ENCODE measurements at regions not wholly inside any gene's neighbourhood (a gene's known extent, or its start where the extent isn't known, plus 50 kb on each side); places are given as distances from the start of the nearest gene placed in this dataset.

DNA sequence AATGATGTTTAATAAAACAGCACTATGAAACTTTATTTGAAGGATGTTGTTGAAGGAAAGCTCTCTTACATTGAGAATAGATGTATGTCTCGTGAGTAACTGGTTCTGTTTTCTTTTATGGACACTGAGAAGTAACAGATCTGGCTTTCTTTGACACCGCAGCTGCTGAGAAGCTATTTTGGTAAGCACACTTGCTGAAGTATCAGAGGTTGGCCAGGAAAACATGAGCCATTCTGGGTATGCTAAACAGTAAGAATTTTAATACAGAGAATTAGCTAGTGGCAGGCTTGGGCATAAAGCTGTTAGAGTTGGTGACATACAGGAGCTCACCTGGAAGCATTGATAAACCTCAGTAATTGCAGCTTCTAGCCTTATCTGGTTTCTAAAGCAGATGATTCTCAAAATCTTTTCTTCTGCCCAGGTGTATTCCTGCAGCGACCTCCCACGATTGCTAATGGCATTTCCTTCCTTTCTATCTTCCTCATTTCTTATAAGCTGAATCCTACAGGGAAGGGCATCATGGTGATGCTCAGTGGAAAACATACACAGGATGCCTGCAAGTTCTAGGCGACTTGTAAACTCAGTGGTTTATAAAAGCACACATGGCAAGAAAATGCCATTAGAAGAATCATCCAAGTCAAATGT lies 291.6 kb upstream of the SLC16A7 start (continued):
- no peak for TF ChIP-seq ZNF747 (tag by site-specific recombination; IDR thresholded peaks at IDR 0.05)

- POLR2A ChIA-PET, result no interaction called here
- CTCF ChIA-PET, result no interaction called here
- no peaks in the 10 kb centered on the region for H3K4me1 ChIP-seq (ENCODE audit: control insufficient read depth, insufficient read depth, low read length)
Observed at GRCh38 chr12:59298296-59298695, 297.5 kb upstream of the SLC16A7 start.

DNA sequence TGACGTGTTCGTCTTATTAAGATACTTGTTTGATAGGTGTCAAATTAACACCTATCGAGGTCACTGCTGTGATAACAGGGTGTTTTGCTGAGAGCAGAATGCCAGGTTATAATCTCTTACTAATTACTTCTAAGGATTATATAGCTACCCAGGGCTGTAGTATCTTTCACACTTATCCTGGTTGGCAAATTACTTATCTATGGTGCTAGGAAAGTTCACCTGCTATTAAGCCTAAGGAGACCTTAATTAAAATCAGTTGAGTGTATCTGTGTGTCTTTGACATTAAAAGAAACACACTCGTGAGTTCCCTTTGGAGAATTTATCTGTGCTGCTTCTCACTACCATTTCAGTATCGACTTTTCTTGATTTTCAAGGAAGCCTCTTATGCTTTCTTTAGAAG lies 301.6 kb upstream of the SLC16A7 start:
- POLR2A ChIA-PET, result no interaction called here
- no peak for TF ChIP-seq FEZF1 (tag by site-specific recombination; IDR thresholded peaks at IDR 0.05)
- TF ChIP-seq, protein P1, sequence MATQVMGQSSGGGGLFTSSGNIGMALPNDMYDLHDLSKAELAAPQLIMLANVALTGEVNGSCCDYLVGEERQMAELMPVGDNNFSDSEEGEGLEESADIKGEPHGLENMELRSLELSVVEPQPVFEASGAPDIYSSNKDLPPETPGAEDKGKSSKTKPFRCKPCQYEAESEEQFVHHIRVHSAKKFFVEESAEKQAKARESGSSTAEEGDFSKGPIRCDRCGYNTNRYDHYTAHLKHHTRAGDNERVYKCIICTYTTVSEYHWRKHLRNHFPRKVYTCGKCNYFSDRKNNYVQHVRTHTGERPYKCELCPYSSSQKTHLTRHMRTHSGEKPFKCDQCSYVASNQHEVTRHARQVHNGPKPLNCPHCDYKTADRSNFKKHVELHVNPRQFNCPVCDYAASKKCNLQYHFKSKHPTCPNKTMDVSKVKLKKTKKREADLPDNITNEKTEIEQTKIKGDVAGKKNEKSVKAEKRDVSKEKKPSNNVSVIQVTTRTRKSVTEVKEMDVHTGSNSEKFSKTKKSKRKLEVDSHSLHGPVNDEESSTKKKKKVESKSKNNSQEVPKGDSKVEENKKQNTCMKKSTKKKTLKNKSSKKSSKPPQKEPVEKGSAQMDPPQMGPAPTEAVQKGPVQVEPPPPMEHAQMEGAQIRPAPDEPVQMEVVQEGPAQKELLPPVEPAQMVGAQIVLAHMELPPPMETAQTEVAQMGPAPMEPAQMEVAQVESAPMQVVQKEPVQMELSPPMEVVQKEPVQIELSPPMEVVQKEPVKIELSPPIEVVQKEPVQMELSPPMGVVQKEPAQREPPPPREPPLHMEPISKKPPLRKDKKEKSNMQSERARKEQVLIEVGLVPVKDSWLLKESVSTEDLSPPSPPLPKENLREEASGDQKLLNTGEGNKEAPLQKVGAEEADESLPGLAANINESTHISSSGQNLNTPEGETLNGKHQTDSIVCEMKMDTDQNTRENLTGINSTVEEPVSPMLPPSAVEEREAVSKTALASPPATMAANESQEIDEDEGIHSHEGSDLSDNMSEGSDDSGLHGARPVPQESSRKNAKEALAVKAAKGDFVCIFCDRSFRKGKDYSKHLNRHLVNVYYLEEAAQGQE (tag by site-specific recombination; IDR thresholded peaks at IDR 0.05), result no peak
- TF ChIP-seq ZNF146 (tag by site-specific recombination; IDR thresholded peaks at IDR 0.05), result no peak
- TF ChIP-seq ZNF529 (tag by site-specific recombination; IDR thresholded peaks at IDR 0.05; ENCODE audit: insufficient replicate concordance), result no peak
- TF ChIP-seq ZNF449 (tag by site-specific recombination; IDR thresholded peaks at IDR 0.05), result no peak
- TF ChIP-seq ZNF544 (tag by site-specific recombination; IDR thresholded peaks at IDR 0.05), result no peak
- no peak for TF ChIP-seq KLF17 (tag by site-specific recombination; IDR thresholded peaks at IDR 0.05)

More at GRCh38 chr12:59298296-59298695, 297.5 kb upstream of the SLC16A7 start:
- H3K36me3 ChIP-seq (ENCODE audit: control insufficient read depth in 2 of 2, insufficient read depth in 1 of 2, low read length in 2 of 2), result no peaks in the 10 kb centered on the region
- TF ChIP-seq RBAK (tag by site-specific recombination; IDR thresholded peaks at IDR 0.05), result no peak
- TF ChIP-seq ZNF350 (tag by site-specific recombination; IDR thresholded peaks at IDR 0.05), result no peak
- TF ChIP-seq ZNF18 (tag by site-specific recombination; IDR thresholded peaks at IDR 0.05), result no peak
- no peak for TF ChIP-seq ZNF10 (tag by site-specific recombination; IDR thresholded peaks at IDR 0.05)
- TF ChIP-seq ZNF155 (tag by site-specific recombination; IDR thresholded peaks at IDR 0.05), result no peak
- TF ChIP-seq REPIN1 (tag by site-specific recombination; IDR thresholded peaks at IDR 0.05; ENCODE audit: low read depth), result no peak
- TF ChIP-seq BCL11B (tag by site-specific recombination; IDR thresholded peaks at IDR 0.05; ENCODE audit: low read depth), result no peak
- no peak for TF ChIP-seq ZNF157 (tag by site-specific recombination; IDR thresholded peaks at IDR 0.05)
- no peak for TF ChIP-seq ZNF132 (tag by site-specific recombination; IDR thresholded peaks at IDR 0.05; ENCODE audit: borderline replicate concordance)
- no peak for TF ChIP-seq AEBP2 (tag by site-specific recombination; IDR thresholded peaks at IDR 0.05; ENCODE audit: borderline replicate concordance)
- TF ChIP-seq ZNF843 (tag by site-specific recombination; IDR thresholded peaks at IDR 0.05), result no peak
- TF ChIP-seq ZNF513 (tag by site-specific recombination; IDR thresholded peaks at IDR 0.05), result no peak
- TF ChIP-seq ZNF610 (tag by site-specific recombination; IDR thresholded peaks at IDR 0.05; ENCODE audit: borderline replicate concordance), result no peak
- no peak for TF ChIP-seq ZNF660 (tag by site-specific recombination; IDR thresholded peaks at IDR 0.05)
- TF ChIP-seq IKZF3 (tag by site-specific recombination; IDR thresholded peaks at IDR 0.05), result no peak
- no peak for TF ChIP-seq SCRT1 (tag by site-specific recombination; IDR thresholded peaks at IDR 0.05; ENCODE audit: borderline replicate concordance)
- no peak overlapping the region for H3K27ac ChIP-seq (ENCODE audit: extremely low read depth, low read depth, low read length)
- H3K9me3 ChIP-seq (ENCODE audit: control insufficient read depth, insufficient read depth, low read depth, low read length), result no peaks in the 10 kb centered on the region
- H3K4me3 ChIP-seq (ENCODE audit: low read depth, low read length), result no peak overlapping the region

More for the DNA sequence above, 301.6 kb upstream of the SLC16A7 start:
- no peaks in the 10 kb centered on the region for H3K36me3 ChIP-seq (ENCODE audit: control insufficient read depth in 2 of 2, insufficient read depth in 1 of 2, low read length in 2 of 2)
- CTCF ChIA-PET, result interaction anchor here (0.6 kb wide), 1 partner anchor 152 kb away, joined by 3 read pairs; no protein-coding TSS in a partner anchor
- H3K4me1 ChIP-seq (ENCODE audit: control insufficient read depth, insufficient read depth, low read length), result no peaks in the 10 kb centered on the region
- no peak overlapping the region for H3K4me3 ChIP-seq (ENCODE audit: low read depth, low read length)
- no peaks in the 10 kb centered on the region for H3K9me3 ChIP-seq (ENCODE audit: control insufficient read depth, insufficient read depth, low read depth, low read length)
- H3K27ac ChIP-seq (ENCODE audit: extremely low read depth, low read depth, low read length), result no peak overlapping the region
